GM12878 (cell line): ENCODE measurements at regions not wholly inside any gene's neighbourhood (a gene's known extent, or its start where the extent isn't known, plus 50 kb on each side); places are given as distances from the start of the nearest gene placed in this dataset.

Experiments
- ATAC-seq: fragments of 200-7000 bp; cut with Tn5 transposase; 3 replicates; pipeline ENCODE4 v1.9.1; 2020; ENCODE audit warnings: mild to moderate bottlenecking, moderate library complexity
- BruUV-seq: library from RNA; stranded (reverse); fragments of 400-500 nt; replicated peaks from 2 replicates; lab custom pipeline; 2021; lab: Mats Ljungman, UMichigan
- CTCF ChIA-PET: fragments of 300-600 bp; sonication (Branson Sonifier 250); formaldehyde crosslinking; extraction: SDS; loops from one replicate; lab custom pipeline; 2021; ENCODE audit warnings: inconsistent platforms; lab: Yijun Ruan, JAX
- POLR2A ChIA-PET: fragments of 350-600 bp; formaldehyde crosslinking; extraction: SDS; loops from one replicate; lab custom pipeline; 2021; ENCODE audit warnings: inconsistent platforms; lab: Charles Lee
- RAD21 ChIA-PET: fragments of 300-600 bp; sonication (Branson Sonifier 250); formaldehyde crosslinking; loops from one replicate; lab custom pipeline; 2023; ENCODE audit warnings: antibody characterized with exemption; ENCODE audit not compliant: unreplicated experiment; lab: Charles Lee
- SMC1A ChIA-PET: fragments of 300-600 bp; sonication (Branson Sonifier 250); formaldehyde crosslinking; loops from one replicate; lab custom pipeline; 2023; ENCODE audit not compliant: unreplicated experiment, uncharacterized antibody; lab: Charles Lee
- DNase-seq: peaks from one replicate; pipeline ENCODE4 v3.0.0-alpha.2; 2011; ENCODE audit warnings: low read depth, low spot score
- FAIRE-seq: peaks from 3 replicates; lab custom pipeline; 2011; peaks lifted over from hg19 to GRCh38; lab: Jason Lieb, UNC
- H2AFZ ChIP-seq: 2 replicates; pipeline ENCODE4 v1.6.0; 2011; ENCODE audit warnings: low read depth, low read length, control low read depth; ENCODE audit not compliant: control insufficient read depth
- H3K27ac ChIP-seq: 2 replicates; pipeline ENCODE4 v1.5.1; 2011; ENCODE audit warnings: control low read depth; ENCODE audit not compliant: control insufficient read depth, insufficient read depth
- H3K27me3 ChIP-seq, 2 experiments: replicated peaks in 1 of 2; 2 replicates each; pipeline versions ENCODE4 v1.6.0 to v1.6.1; 2011; ENCODE audit warnings: low read length in 1 of 2; ENCODE audit not compliant: control insufficient read depth in 2 of 2, insufficient read depth in 2 of 2
- H3K36me3 ChIP-seq, 2 experiments: 2 replicates each; pipeline ENCODE4 v1.5.1; 2011; ENCODE audit warnings: low read length in 1 of 2; ENCODE audit not compliant: control insufficient read depth in 2 of 2, insufficient read depth in 2 of 2
- H3K4me1 ChIP-seq: 2 replicates; pipeline ENCODE4 v1.6.1; 2011; ENCODE audit warnings: mild to moderate bottlenecking, low read length, moderate library complexity, mixed read lengths; ENCODE audit not compliant: control insufficient read depth, insufficient read depth
- H3K4me2 ChIP-seq: 2 replicates; pipeline ENCODE4 v1.6.0; 2011; ENCODE audit warnings: control low read depth; ENCODE audit not compliant: control insufficient read depth, insufficient read depth
- H3K4me3 ChIP-seq: fragments of 200-600 bp; sonication (generic); 2 replicates; pipeline ENCODE4 v1.5.1; 2016
- H3K79me2 ChIP-seq: 2 replicates; pipeline ENCODE4 v1.6.0; 2011; ENCODE audit warnings: low read length; ENCODE audit not compliant: control insufficient read depth, insufficient read depth
- H3K9ac ChIP-seq: 2 replicates; pipeline ENCODE4 v1.8.0; 2011; ENCODE audit warnings: low read length, control low read depth, mixed read lengths; ENCODE audit not compliant: control insufficient read depth, insufficient read depth
- H3K9me3 ChIP-seq: replicated peaks from 3 replicates; pipeline ENCODE4 v1.5.1; 2011; ENCODE audit warnings: mild to moderate bottlenecking, low read length; ENCODE audit not compliant: control insufficient read depth, insufficient read depth
- H4K20me1 ChIP-seq: 2 replicates; pipeline ENCODE4 v1.6.0; 2011; ENCODE audit not compliant: control insufficient read depth, insufficient read depth
- CBFB ChIP-seq: IDR thresholded peaks from 2 replicates; pipeline ENCODE4 v1.6.1; 2016; ENCODE audit warnings: antibody characterized with exemption, low read depth
- CREB1 ChIP-seq: IDR thresholded peaks from 2 replicates; pipeline ENCODE4 v1.6.1; 2012; ENCODE audit warnings: low read depth, mild to moderate bottlenecking, inconsistent platforms
- FOXK2 ChIP-seq: fragments of 450-650 bp; IDR thresholded peaks from 2 replicates; pipeline ENCODE4 v1.6.1; 2017; ENCODE audit warnings: mild to moderate bottlenecking, moderate library complexity
- JUNB ChIP-seq: IDR thresholded peaks from 2 replicates; pipeline ENCODE4 v1.6.1; 2016; ENCODE audit warnings: antibody characterized with exemption, mild to moderate bottlenecking
- KLF5 ChIP-seq: fragments of 450-650 bp; IDR thresholded peaks from 2 replicates; pipeline ENCODE4 v1.6.1; 2014; ENCODE audit warnings: mild to moderate bottlenecking; ENCODE audit not compliant: partially characterized antibody
- MTA3 ChIP-seq: IDR thresholded peaks from 2 replicates; pipeline ENCODE4 v1.6.1; 2012; ENCODE audit warnings: low read length, inconsistent platforms, borderline replicate concordance
- NBN ChIP-seq: fragments of 450-650 bp; IDR thresholded peaks from 2 replicates; pipeline ENCODE4 v1.6.1; 2016
- POU2F2 ChIP-seq: IDR thresholded peaks from 3 replicates; pipeline ENCODE4 v1.6.1; 2011; ENCODE audit warnings: low read depth, mild to moderate bottlenecking, low read length, borderline replicate concordance
- RAD21 ChIP-seq: IDR thresholded peaks from 2 replicates; pipeline ENCODE4 v1.6.1; 2011; ENCODE audit warnings: mild to moderate bottlenecking, low read depth, low read length, moderate library complexity; ENCODE audit not compliant: insufficient read depth
- RBBP5 ChIP-seq: fragments of 200-600 bp; sonication (generic); conservative IDR thresholded peaks from 2 replicates; pipeline ENCODE4 v1.6.1; 2016
- RCOR1 ChIP-seq: conservative IDR thresholded peaks from 2 replicates; pipeline ENCODE4 v1.6.1; 2012; ENCODE audit warnings: low read depth, low read length, improper control_type of control experiment
- SREBF1 ChIP-seq: IDR thresholded peaks from 2 replicates; pipeline ENCODE4 v1.6.1; 2012; ENCODE audit warnings: mild to moderate bottlenecking, low read length
- YY1 ChIP-seq: IDR thresholded peaks from 2 replicates; pipeline ENCODE4 v1.6.1; 2011; ENCODE audit warnings: low read depth, mild to moderate bottlenecking, low read length
- WGBS: methylation state at CpG from one replicate; pipeline ENCODE4 v1.1.6; 2016; ENCODE audit warnings: low lambda C conversion rate; ENCODE audit not compliant: insufficient replicate concordance, insufficient coverage; ENCODE audit errors: missing lambda C conversion rate; 5-methylcytosine and 5-hydroxymethylcytosine counted together
- in situ Hi-C: fragments of 300-500 bp; cut with MboI; formaldehyde crosslinking; loops from 9 replicates; pipeline ENCODE4 v1.14.3; 2018; ENCODE audit warnings: mixed read lengths
- intact Hi-C: fragments of 100-400 bp; cut with micrococcal nuclease; formaldehyde crosslinking; loops from one replicate; pipeline ENCODE4 v1.14.2; 2022; ENCODE audit not compliant: unreplicated experiment
- TF ChIP-seq, protein P1 (sequence below): fragments of 450-650 bp; IDR thresholded peaks from 2 replicates; pipeline ENCODE4 v1.6.1; 2014; ENCODE audit warnings: mild to moderate bottlenecking
- TF ChIP-seq, protein P2 (sequence below): IDR thresholded peaks from 2 replicates; pipeline ENCODE4 v1.6.1; 2012; ENCODE audit warnings: low read depth, low read length, improper control_type of control experiment
- TF ChIP-seq, protein P3 (sequence below): IDR thresholded peaks from 2 replicates; pipeline ENCODE4 v1.6.1; 2012; ENCODE audit warnings: mild to moderate bottlenecking, low read depth, low read length
- TF ChIP-seq, protein P4 (sequence below): fragments of 450-650 bp; IDR thresholded peaks from 2 replicates; pipeline ENCODE4 v1.6.1; 2016; ENCODE audit warnings: mild to moderate bottlenecking

DNA sequence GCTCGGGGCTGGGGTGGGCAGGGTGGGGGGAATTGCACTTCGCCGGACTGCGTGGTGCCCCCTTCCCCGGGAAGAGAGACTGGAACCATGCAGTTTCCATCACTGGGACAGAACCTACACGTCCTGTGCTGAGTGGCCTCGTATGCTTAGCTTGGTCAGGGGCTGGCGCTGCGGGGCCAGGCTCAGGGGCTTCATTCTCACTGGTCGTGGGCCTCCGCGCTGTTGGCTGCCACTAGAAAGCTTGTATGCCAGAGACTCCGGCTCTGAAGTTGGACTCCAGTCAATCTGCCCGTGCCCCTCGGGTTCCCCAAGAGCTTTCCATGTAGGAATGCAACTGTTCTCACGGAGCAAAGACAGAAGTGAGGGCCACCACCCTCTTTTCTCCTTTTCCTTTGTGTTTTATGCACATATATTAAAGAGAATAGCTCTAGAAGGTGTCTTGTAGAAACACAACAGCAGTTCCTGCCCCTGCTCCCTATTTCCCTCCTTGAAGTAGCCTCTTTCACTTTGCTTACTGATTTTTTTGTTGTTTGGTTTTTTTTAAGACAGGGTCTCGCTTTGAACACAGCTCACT, 64.0 kb upstream of the YWHAQ start:
- no peak for TF ChIP-seq RCOR1
- no peak for TF ChIP-seq CBFB
- TF ChIP-seq RAD21 = no peak
- no peak for TF ChIP-seq SREBF1
- TF ChIP-seq FOXK2 = no peak
- TF ChIP-seq KLF5 = no peak
- TF ChIP-seq, protein P1, sequence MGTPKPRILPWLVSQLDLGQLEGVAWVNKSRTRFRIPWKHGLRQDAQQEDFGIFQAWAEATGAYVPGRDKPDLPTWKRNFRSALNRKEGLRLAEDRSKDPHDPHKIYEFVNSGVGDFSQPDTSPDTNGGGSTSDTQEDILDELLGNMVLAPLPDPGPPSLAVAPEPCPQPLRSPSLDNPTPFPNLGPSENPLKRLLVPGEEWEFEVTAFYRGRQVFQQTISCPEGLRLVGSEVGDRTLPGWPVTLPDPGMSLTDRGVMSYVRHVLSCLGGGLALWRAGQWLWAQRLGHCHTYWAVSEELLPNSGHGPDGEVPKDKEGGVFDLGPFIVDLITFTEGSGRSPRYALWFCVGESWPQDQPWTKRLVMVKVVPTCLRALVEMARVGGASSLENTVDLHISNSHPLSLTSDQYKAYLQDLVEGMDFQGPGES = no peak
- no peak for TF ChIP-seq NBN
- TF ChIP-seq YY1 = no peak
- TF ChIP-seq, protein P2, sequence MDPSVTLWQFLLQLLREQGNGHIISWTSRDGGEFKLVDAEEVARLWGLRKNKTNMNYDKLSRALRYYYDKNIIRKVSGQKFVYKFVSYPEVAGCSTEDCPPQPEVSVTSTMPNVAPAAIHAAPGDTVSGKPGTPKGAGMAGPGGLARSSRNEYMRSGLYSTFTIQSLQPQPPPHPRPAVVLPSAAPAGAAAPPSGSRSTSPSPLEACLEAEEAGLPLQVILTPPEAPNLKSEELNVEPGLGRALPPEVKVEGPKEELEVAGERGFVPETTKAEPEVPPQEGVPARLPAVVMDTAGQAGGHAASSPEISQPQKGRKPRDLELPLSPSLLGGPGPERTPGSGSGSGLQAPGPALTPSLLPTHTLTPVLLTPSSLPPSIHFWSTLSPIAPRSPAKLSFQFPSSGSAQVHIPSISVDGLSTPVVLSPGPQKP = no peak
- no peak for TF ChIP-seq JUNB
- no peak for TF ChIP-seq POU2F2
- no peak for TF ChIP-seq RBBP5
- TF ChIP-seq, protein P3, sequence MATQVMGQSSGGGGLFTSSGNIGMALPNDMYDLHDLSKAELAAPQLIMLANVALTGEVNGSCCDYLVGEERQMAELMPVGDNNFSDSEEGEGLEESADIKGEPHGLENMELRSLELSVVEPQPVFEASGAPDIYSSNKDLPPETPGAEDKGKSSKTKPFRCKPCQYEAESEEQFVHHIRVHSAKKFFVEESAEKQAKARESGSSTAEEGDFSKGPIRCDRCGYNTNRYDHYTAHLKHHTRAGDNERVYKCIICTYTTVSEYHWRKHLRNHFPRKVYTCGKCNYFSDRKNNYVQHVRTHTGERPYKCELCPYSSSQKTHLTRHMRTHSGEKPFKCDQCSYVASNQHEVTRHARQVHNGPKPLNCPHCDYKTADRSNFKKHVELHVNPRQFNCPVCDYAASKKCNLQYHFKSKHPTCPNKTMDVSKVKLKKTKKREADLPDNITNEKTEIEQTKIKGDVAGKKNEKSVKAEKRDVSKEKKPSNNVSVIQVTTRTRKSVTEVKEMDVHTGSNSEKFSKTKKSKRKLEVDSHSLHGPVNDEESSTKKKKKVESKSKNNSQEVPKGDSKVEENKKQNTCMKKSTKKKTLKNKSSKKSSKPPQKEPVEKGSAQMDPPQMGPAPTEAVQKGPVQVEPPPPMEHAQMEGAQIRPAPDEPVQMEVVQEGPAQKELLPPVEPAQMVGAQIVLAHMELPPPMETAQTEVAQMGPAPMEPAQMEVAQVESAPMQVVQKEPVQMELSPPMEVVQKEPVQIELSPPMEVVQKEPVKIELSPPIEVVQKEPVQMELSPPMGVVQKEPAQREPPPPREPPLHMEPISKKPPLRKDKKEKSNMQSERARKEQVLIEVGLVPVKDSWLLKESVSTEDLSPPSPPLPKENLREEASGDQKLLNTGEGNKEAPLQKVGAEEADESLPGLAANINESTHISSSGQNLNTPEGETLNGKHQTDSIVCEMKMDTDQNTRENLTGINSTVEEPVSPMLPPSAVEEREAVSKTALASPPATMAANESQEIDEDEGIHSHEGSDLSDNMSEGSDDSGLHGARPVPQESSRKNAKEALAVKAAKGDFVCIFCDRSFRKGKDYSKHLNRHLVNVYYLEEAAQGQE = no peak
- TF ChIP-seq, protein P4, sequence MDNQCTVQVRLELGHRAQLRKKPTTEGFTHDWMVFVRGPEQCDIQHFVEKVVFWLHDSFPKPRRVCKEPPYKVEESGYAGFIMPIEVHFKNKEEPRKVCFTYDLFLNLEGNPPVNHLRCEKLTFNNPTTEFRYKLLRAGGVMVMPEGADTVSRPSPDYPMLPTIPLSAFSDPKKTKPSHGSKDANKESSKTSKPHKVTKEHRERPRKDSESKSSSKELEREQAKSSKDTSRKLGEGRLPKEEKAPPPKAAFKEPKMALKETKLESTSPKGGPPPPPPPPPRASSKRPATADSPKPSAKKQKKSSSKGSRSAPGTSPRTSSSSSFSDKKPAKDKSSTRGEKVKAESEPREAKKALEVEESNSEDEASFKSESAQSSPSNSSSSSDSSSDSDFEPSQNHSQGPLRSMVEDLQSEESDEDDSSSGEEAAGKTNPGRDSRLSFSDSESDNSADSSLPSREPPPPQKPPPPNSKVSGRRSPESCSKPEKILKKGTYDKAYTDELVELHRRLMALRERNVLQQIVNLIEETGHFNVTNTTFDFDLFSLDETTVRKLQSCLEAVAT = no peak
- no peak for TF ChIP-seq MTA3
- TF ChIP-seq CREB1 = no peak
- TF ChIP-seq, all 136 proteins: peak for 0
- DNase-seq = no peak
- intact Hi-C loops (loop anchor here (5.0 kb wide), 1 partner anchor 43 kb away; no protein-coding TSS in a partner anchor), in situ Hi-C loops (no loop called here)
- Histone ChIP-seq H3K27me3 (no peaks in the 10 kb centered on the region), H3K79me2 (no peaks in the 10 kb centered on the region), H3K36me3 (no peaks in the 10 kb centered on the region), H3K4me2 (no peak overlapping the region), H3K4me3 (no peak overlapping the region), H3K9ac (no peak overlapping the region), H3K4me1 (peaks cover 5% of the 10 kb centered on the region), H3K9me3 (no peaks in the 10 kb centered on the region), H3K27ac (no peak overlapping the region), H4K20me1 (no peaks in the 10 kb centered on the region), H2AFZ (no peak overlapping the region)
- no TSS peak for BruUV-seq
- 82% methylated on average over 17 of the region's 17 CpGs for WGBS
- ChIA-PET RAD21 (no interaction called here), CTCF (interaction anchor here (1.1 kb wide), 1 partner anchor 13 kb away, joined by 3 read pairs; no protein-coding TSS in a partner anchor), SMC1A (interaction anchor here (1.3 kb wide), 1 partner anchor 37 kb away, joined by 3 read pairs; no protein-coding TSS in a partner anchor), POLR2A (interaction anchor here (0.7 kb wide), 1 partner anchor 507 kb away, joined by 5 read pairs; no protein-coding TSS in a partner anchor)
- no peak for FAIRE-seq
- no peak for ATAC-seq
